GM12891 (cell line): ENCODE measurements at regions not wholly inside any gene's neighbourhood (a gene's known extent, or its start where the extent isn't known, plus 50 kb on each side); places are given as distances from the start of the nearest gene placed in this dataset.
"Not testable (repeated sequence)": the region's sequence is repeated elsewhere in the genome, so short reads cannot be mapped to it uniquely, and the experiment has no call there.

ENCODE experiments used
- PAX5 ChIP-seq: IDR thresholded peaks from 2 replicates; pipeline ENCODE4 v1.6.1; 2011; ENCODE audit warnings: low read length, moderate library complexity, mild to moderate bottlenecking; ENCODE audit not compliant: insufficient read depth, severe bottlenecking
- POLR2A ChIP-seq: IDR thresholded peaks from 2 replicates; pipeline ENCODE4 v1.6.1; 2011; ENCODE audit warnings: low read depth, low read length, control low read depth
- POLR2AphosphoS5 ChIP-seq: IDR thresholded peaks from 2 replicates; pipeline ENCODE4 v1.6.1; 2011; ENCODE audit warnings: low read depth, low read length, control low read depth
- POU2F2 ChIP-seq: IDR thresholded peaks from 2 replicates; pipeline ENCODE4 v1.6.1; 2011; ENCODE audit warnings: low read depth, mild to moderate bottlenecking, control low read depth, low read length, moderate library complexity
- SPI1 ChIP-seq: IDR thresholded peaks from 2 replicates; pipeline ENCODE4 v1.6.1; 2011; ENCODE audit warnings: low read depth, low read length, control low read depth
- TAF1 ChIP-seq: IDR thresholded peaks from 2 replicates; pipeline ENCODE4 v1.6.1; 2011; ENCODE audit warnings: low read depth, low read length, control low read depth

DNA sequence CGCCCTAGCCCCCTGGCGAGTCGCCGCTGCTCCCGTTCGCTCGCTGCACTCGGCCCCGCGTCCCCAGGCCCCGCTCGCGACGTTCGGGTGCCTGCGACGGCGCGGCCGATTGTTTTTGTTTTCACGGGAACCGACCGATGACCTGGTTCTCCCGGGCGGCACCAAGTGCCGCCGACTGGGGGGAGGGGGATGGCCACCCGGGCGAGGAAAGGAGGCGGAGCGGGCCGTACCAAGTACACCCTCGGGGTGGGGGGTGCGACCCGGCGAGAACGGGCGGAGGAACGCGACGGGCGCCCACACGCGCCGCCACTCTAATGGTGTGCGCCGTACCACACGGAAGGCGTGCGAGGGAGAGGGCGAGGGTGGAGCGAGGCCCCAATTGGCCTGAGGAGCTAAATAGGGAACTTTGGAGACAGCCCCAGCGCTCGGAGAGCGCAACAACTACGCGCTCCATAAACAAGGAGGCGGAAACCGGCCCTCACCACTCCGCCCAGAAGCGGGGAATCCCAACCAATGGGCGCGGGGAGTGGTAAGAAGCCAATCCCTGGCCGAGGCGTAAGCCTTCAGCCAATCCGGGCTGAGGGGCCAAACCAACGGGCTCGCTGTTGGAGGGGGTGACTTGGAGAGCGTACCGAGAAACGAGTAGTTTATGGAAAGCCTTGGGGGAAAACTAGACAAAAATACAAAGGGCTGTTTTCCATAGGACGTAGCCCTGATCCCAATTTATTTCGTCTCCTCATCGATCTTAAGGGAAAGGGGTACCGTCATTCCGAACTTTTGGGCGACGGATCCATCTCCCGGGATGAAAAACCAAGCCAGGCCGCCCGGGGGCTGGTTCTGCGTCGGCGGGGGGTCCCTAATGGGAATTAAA, 54.8 kb upstream of the PLGLB1 start:
- not testable (repeated sequence) for TF ChIP-seq POLR2A, TAF1, POLR2AphosphoS5, SPI1, POU2F2, PAX5
